ENCODE measurements at regions not wholly inside any gene's neighbourhood (a gene's known extent, or its start where the extent isn't known, plus 50 kb on each side); places are given as distances from the start of the nearest gene placed in this dataset.

DNA sequence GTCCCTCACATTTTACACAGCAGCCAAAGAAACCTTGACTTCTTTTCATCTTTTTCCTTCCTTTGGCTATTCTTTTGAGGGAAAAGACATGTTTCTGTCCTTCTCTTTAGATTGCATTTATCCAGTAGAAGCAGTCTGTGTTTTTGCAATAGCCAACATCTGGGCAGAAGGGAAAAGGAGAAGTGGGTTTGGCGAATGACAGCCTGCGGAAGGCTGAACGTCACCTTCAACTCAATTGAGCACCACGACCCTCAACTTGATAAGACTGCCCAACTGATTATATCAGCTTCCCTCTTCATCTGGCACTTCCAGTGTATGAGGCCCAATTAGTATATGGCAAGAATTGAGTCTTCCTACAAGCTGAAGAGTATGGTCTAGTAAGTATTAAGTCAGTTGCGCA, 1997.6 kb upstream of the WWC1 start:
- no peak for DNase-seq
- intact Hi-C loops (cut with micrococcal nuclease): no loop called here
- Mint-ChIP-seq H3K36me3 (no peaks in the 10 kb centered on the region), H3K4me3 (no peak overlapping the region), H3K27me3 (ENCODE audit: low read depth in 3 of 3) (no peaks in the 10 kb centered on the region), H3K4me1 (no peaks in the 10 kb centered on the region), H3K9me3 (peaks cover 0 to 10% (median 6%) of the 10 kb centered on the region in 7 donors), H3K27ac (no peak overlapping the region)
- TF ChIP-seq, protein P1, sequence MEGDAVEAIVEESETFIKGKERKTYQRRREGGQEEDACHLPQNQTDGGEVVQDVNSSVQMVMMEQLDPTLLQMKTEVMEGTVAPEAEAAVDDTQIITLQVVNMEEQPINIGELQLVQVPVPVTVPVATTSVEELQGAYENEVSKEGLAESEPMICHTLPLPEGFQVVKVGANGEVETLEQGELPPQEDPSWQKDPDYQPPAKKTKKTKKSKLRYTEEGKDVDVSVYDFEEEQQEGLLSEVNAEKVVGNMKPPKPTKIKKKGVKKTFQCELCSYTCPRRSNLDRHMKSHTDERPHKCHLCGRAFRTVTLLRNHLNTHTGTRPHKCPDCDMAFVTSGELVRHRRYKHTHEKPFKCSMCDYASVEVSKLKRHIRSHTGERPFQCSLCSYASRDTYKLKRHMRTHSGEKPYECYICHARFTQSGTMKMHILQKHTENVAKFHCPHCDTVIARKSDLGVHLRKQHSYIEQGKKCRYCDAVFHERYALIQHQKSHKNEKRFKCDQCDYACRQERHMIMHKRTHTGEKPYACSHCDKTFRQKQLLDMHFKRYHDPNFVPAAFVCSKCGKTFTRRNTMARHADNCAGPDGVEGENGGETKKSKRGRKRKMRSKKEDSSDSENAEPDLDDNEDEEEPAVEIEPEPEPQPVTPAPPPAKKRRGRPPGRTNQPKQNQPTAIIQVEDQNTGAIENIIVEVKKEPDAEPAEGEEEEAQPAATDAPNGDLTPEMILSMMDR (IDR thresholded peaks at IDR 0.05): no peak
- no peaks in the 10 kb centered on the region for H3K79me2 ChIP-seq (ENCODE audit: insufficient read depth, low read length)
- WGBS (ENCODE audit: insufficient coverage): no CpG with 5 or more reads among the region's 5 CpGs
- no peaks in the 10 kb centered on the region for H3K36me3 ChIP-seq (replicated peaks in 1 of 2; ENCODE audit: control insufficient read depth in 1 of 2, insufficient read depth in 2 of 2, low read length in 2 of 2)
- no peaks in the 10 kb centered on the region for H4K20me1 ChIP-seq (ENCODE audit: insufficient read depth, low read length)
- no peaks in the 10 kb centered on the region for H3K4me1 ChIP-seq (ENCODE audit: control insufficient read depth in 1 of 2, insufficient read depth in 2 of 2, low read length in 2 of 2)
- no peak overlapping the region for H3K4me3 ChIP-seq (replicated peaks in 1 of 3; ENCODE audit: low read depth in 2 of 3, low read length in 3 of 3)
- no peak overlapping the region for H3K4me2 ChIP-seq (replicated peaks; ENCODE audit: extremely low read depth, low read length, poor library complexity, severe bottlenecking)
- no peak overlapping the region for H3K27ac ChIP-seq (ENCODE audit: low read depth in 1 of 2, low read length in 2 of 2)
- no peak overlapping the region for H2AFZ ChIP-seq (ENCODE audit: insufficient read depth, low read depth, low read length, poor library complexity, severe bottlenecking)
- no peak overlapping the region for H3K9ac ChIP-seq (ENCODE audit: insufficient read depth, low read length, poor library complexity, severe bottlenecking)
- H3K27me3 ChIP-seq (ENCODE audit: control insufficient read depth in 2 of 2, insufficient read depth in 2 of 2, low read length in 2 of 2): no peaks in the 10 kb centered on the region
- peaks cover 0 to 5% of the 10 kb centered on the region in 2 donors for H3K9me3 ChIP-seq (replicated peaks in 1 of 2; ENCODE audit: control insufficient read depth in 1 of 2, insufficient read depth in 1 of 2, low read length in 2 of 2)

DNA sequence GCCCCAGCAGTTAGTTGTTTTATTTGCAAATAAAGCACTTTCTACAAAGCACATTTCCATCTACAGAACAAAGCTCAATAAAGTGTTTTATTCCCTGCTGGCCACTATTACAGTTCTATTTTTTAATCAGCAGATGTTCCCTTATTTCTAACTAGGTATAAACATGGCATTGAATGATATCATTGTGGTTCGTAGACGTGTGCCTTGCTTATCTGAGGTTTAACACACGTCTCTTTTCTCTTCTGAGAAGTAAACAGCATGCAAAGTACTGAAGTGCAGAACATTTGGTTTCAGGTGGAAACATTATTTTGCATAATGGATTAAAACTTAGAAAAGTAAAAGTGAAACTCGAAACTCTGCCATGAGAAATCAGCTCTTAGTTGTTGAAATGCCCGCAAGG, 1989.3 kb upstream of the WWC1 start:
- TF ChIP-seq, protein P1 (IDR thresholded peaks at IDR 0.05): no peak
- H4K20me1 ChIP-seq (ENCODE audit: insufficient read depth, low read length): no peaks in the 10 kb centered on the region
- no peak overlapping the region for H3K27ac Mint-ChIP-seq
- H3K27me3 Mint-ChIP-seq (ENCODE audit: low read depth in 3 of 3): no peaks in the 10 kb centered on the region
- H3K36me3 ChIP-seq (replicated peaks in 1 of 2; ENCODE audit: control insufficient read depth in 1 of 2, insufficient read depth in 2 of 2, low read length in 2 of 2): no peaks in the 10 kb centered on the region
- H3K36me3 Mint-ChIP-seq: no peaks in the 10 kb centered on the region
- H3K27ac ChIP-seq (ENCODE audit: low read depth in 1 of 2, low read length in 2 of 2): no peak overlapping the region
- no peak overlapping the region for H3K9ac ChIP-seq (ENCODE audit: insufficient read depth, low read length, poor library complexity, severe bottlenecking)
- H3K9me3 ChIP-seq (replicated peaks in 1 of 2; ENCODE audit: control insufficient read depth in 1 of 2, insufficient read depth in 1 of 2, low read length in 2 of 2): peaks cover 0 to 14% of the 10 kb centered on the region in 2 donors
- no peak for DNase-seq
- H3K27me3 ChIP-seq (ENCODE audit: control insufficient read depth in 2 of 2, insufficient read depth in 2 of 2, low read length in 2 of 2): no peaks in the 10 kb centered on the region
- intact Hi-C loops (cut with micrococcal nuclease): no loop called here
- no peaks in the 10 kb centered on the region for H3K79me2 ChIP-seq (ENCODE audit: insufficient read depth, low read length)
- H3K9me3 Mint-ChIP-seq: peaks cover under 1 to 9% (median 3%) of the 10 kb centered on the region in 7 donors
- WGBS (ENCODE audit: insufficient coverage): no CpG with 5 or more reads among the region's 5 CpGs
- H3K4me1 ChIP-seq (ENCODE audit: control insufficient read depth in 1 of 2, insufficient read depth in 2 of 2, low read length in 2 of 2): no peaks in the 10 kb centered on the region
- H2AFZ ChIP-seq (ENCODE audit: insufficient read depth, low read depth, low read length, poor library complexity, severe bottlenecking): no peak overlapping the region
- H3K4me3 Mint-ChIP-seq: no peak overlapping the region
- H3K4me2 ChIP-seq (replicated peaks; ENCODE audit: extremely low read depth, low read length, poor library complexity, severe bottlenecking): no peak overlapping the region
- no peaks in the 10 kb centered on the region for H3K4me1 Mint-ChIP-seq
- no peak overlapping the region for H3K4me3 ChIP-seq (replicated peaks in 1 of 3; ENCODE audit: low read depth in 2 of 3, low read length in 3 of 3)

Measured in CD14-positive monocyte (primary cell).